ENCODE measurements at regions not wholly inside any gene's neighbourhood (a gene's known extent, or its start where the extent isn't known, plus 50 kb on each side); places are given as distances from the start of the nearest gene placed in this dataset.

- TF ChIP-seq, protein P1, sequence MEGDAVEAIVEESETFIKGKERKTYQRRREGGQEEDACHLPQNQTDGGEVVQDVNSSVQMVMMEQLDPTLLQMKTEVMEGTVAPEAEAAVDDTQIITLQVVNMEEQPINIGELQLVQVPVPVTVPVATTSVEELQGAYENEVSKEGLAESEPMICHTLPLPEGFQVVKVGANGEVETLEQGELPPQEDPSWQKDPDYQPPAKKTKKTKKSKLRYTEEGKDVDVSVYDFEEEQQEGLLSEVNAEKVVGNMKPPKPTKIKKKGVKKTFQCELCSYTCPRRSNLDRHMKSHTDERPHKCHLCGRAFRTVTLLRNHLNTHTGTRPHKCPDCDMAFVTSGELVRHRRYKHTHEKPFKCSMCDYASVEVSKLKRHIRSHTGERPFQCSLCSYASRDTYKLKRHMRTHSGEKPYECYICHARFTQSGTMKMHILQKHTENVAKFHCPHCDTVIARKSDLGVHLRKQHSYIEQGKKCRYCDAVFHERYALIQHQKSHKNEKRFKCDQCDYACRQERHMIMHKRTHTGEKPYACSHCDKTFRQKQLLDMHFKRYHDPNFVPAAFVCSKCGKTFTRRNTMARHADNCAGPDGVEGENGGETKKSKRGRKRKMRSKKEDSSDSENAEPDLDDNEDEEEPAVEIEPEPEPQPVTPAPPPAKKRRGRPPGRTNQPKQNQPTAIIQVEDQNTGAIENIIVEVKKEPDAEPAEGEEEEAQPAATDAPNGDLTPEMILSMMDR (IDR thresholded peaks at IDR 0.05 in 8 of 11, conservative IDR thresholded peaks at IDR 0.05 in 3 of 11), result no peak
- no peak for TF ChIP-seq POLR2AphosphoS5 (IDR thresholded peaks at IDR 0.05)
Observed at GRCh38 chr3:118802325-118803095, 232.1 kb downstream of the IGSF11 start.

Data from spleen (tissue), 7 donors.